ENCODE measurements at regions not wholly inside any gene's neighbourhood (a gene's known extent, or its start where the extent isn't known, plus 50 kb on each side); places are given as distances from the start of the nearest gene placed in this dataset.

DNA sequence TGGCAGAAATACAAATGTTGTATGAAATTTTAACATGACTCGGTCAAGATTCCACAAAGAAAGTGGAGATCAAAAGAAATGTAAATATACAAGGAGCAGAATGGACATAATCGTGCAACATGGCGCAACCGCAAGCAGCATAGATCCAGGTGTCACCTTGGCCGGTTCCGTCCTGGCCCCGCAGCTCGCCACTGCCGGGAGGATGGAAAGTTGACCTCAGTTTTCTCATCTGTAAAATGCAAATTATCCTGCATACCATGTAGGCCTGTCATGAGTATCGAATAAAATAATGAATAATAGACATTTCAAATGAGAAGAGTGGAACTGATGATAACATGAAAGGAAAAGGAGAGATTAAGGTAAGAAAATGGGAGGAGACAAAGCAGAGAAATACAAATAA lies 427.3 kb upstream of the SMIM21 start:
- TF ChIP-seq, protein P1, sequence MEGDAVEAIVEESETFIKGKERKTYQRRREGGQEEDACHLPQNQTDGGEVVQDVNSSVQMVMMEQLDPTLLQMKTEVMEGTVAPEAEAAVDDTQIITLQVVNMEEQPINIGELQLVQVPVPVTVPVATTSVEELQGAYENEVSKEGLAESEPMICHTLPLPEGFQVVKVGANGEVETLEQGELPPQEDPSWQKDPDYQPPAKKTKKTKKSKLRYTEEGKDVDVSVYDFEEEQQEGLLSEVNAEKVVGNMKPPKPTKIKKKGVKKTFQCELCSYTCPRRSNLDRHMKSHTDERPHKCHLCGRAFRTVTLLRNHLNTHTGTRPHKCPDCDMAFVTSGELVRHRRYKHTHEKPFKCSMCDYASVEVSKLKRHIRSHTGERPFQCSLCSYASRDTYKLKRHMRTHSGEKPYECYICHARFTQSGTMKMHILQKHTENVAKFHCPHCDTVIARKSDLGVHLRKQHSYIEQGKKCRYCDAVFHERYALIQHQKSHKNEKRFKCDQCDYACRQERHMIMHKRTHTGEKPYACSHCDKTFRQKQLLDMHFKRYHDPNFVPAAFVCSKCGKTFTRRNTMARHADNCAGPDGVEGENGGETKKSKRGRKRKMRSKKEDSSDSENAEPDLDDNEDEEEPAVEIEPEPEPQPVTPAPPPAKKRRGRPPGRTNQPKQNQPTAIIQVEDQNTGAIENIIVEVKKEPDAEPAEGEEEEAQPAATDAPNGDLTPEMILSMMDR (IDR thresholded peaks at IDR 0.05; ENCODE audit: low read length) = no peak
- TF ChIP-seq EZH2phosphoT487 (IDR thresholded peaks at IDR 0.05; ENCODE audit: low read length) (no peak), EZH2 (optimal IDR thresholded peaks at IDR 0.05; ENCODE audit: low read depth, low read length) (no peak)
